ENCODE measurements at regions not wholly inside any gene's neighbourhood (a gene's known extent, or its start where the extent isn't known, plus 50 kb on each side); places are given as distances from the start of the nearest gene placed in this dataset.
A peak's percentile ranks its signal among the peaks of the same experiment; 100 is the strongest.

- no peak for DNase-seq (ENCODE audit: low read depth in 2 of 3, low spot score in 1 of 3)
Measured at GRCh38 chrX:94041881-94042280, 367.9 kb downstream of the FAM133A start.

DNA sequence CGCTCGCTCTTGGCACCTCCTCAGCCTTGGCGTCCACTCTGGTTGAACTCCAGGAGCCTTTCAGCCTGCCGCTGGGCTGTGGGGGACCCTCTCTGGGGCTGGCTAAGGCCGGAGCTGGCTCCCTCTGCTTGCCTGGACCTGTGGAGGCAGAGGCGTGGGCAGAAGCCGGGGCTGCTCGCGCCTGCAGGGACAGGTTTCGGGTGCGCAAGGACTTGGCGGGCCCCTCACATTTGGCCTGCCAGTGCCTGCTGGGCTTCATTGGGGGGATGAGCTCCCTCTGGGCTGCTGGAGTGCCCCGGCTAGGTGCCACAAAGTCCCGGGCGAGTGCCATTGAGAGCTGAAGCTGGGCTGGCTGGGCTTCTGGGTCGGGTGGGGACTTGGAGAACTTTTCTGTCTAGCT is 371.7 kb downstream of the FAM133A start:
- no peak for DNase-seq (ENCODE audit: low read depth in 2 of 3, low spot score in 1 of 3)

- DNase-seq (ENCODE audit: low read depth in 2 of 3, low spot score in 1 of 3): no peak
Measured at GRCh38 chrX:94051926-94052325, 377.9 kb downstream of the FAM133A start.

GRCh38 chrX:94053575-94053974 is 379.6 kb downstream of the FAM133A start:
- no peak for DNase-seq (ENCODE audit: low read depth in 2 of 3, low spot score in 1 of 3)

- DNase-seq (ENCODE audit: low read depth in 2 of 3, low spot score in 1 of 3): no peak
Measured at GRCh38 chrX:94057385-94057784, 383.4 kb downstream of the FAM133A start.

GRCh38 chrX:94058728-94059382 is 384.8 kb downstream of the FAM133A start:
- DNase-seq (ENCODE audit: low read depth in 2 of 3, low spot score in 1 of 3): peak in 1 of 3 donors; percentile 5

DNA sequence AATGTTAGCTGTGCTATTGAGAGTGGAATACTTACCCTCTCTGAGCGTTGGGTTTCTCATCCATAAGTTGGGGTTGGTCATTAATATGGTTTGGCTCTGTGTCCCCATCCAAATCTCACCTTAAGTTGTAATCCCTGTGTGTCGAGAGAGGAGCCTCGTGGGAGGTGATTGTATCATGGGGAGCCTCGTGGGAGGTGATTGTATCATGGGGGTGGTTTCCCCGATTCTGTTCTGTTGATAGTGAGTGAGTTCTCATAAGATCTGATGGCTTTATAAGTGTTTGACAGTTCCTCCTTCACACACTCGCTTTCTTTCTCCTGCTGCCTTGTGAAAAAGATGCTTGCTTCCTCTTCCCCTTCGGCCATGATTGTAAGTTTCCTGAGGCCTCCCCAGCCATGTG is 391.1 kb downstream of the FAM133A start:
- DNase-seq (ENCODE audit: low read depth in 2 of 3, low spot score in 1 of 3): no peak

GRCh38 chrX:94089149-94089548 is 415.1 kb downstream of the FAM133A start:
- DNase-seq (ENCODE audit: low read depth in 2 of 3, low spot score in 1 of 3): no peak

GRCh38 chrX:94097868-94098267 is 423.9 kb downstream of the FAM133A start:
- no peak for DNase-seq (ENCODE audit: low read depth in 2 of 3, low spot score in 1 of 3)

GRCh38 chrX:94107981-94108380 is 434.0 kb downstream of the FAM133A start:
- DNase-seq (ENCODE audit: low read depth in 2 of 3, low spot score in 1 of 3): no peak

GRCh38 chrX:94114362-94114761 is 440.4 kb downstream of the FAM133A start:
- DNase-seq (ENCODE audit: low read depth in 2 of 3, low spot score in 1 of 3): no peak

- no peak for DNase-seq (ENCODE audit: low read depth in 2 of 3, low spot score in 1 of 3)
Measured at GRCh38 chrX:94121799-94122198, 447.8 kb downstream of the FAM133A start.

DNA sequence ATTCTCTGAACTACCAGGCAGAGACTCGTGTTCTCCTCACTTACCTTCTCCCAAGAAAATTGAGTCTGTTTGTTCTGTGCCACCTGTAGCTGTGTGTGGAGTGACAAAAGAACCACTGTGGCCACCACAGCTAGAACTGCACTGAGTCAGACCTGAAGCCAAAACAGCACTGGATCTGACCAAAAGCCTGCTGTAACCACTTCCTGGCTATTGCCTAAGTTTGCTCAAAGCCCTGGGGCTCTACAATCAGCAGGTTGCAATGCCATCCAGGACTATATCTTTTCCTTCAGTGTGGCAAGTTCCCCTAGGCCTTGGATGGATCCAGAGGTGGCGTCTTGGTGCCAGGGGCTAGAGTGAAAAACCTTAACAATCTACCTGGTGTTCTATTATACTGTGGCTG is 449.1 kb downstream of the FAM133A start:
- DNase-seq (ENCODE audit: low read depth in 2 of 3, low spot score in 1 of 3): no peak

- DNase-seq (ENCODE audit: low read depth in 2 of 3, low spot score in 1 of 3): no peak
Measured at GRCh38 chrX:94162971-94163370, 489.0 kb downstream of the FAM133A start.

DNA sequence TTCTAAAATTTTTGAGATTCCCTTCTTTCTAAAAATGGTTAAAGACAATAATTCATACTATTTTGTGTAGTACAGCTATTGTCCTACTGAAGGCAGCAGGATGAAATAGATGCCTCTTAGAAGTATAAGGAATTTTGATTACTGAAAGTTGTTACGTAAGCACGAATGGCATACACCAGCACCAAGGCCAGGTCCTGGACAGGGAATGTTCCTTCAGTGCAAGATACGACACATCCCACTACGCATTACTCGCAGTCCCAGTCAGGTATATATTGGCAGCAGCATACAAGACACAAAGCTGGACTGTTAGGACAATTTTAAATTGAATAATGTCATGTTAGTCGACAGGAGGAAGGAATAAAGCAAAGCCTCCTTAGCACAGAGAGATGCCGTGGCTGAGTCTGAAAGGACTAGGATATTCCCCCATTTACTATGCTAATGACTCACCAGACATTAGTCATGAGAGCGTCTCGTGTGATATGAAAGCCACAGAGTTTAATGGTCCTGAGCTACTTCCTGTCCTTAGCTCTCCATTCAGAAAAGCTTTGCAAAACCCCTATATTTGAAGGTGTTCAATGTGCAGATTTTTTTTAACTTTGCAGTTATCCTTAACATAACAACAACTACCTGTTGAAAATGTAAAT is 504.3 kb downstream of the FAM133A start:
- no peak for DNase-seq (ENCODE audit: low read depth in 2 of 3, low spot score in 1 of 3)

DNA sequence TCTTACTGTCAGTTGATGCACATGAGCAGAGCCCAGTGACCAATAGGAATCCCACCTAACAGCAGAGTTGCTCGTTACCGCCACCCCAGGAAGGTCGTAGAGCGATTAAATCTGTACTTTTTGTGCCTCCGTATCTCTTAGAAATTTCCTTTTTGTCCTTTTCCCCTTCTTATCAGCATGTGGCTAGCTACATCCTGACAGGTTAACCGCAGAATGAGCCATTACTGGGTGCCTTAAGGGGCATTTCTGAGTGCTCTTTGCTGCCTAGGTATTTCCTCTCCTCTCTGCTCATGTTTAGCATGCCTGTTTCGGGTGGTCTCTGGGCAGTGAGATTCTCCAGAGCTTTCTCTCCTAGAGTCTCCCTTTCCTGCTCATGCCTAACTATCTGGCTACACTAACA is 530.5 kb downstream of the FAM133A start:
- no peak for DNase-seq (ENCODE audit: low read depth in 2 of 3, low spot score in 1 of 3)

GRCh38 chrX:94216738-94217137 is 542.7 kb downstream of the FAM133A start:
- no peak for DNase-seq (ENCODE audit: low read depth in 2 of 3, low spot score in 1 of 3)

DNA sequence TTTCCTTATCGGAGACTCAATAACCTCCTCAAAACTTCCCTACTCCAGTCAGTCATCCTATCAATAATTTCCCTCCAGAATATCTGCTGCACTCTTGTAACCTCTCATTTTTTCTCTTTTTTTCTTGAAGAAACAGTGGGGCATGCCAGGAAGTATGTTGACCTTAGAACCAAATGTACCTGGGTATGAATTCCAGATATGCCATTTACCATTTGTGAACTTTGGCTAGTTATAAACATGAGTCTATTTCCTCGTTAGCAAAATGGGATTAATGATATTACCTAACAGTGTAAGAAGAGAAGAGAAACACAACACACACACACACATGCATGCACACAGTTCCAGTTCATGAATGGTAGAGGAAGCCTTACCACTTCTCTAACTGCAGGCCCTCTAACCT is 578.2 kb downstream of the FAM133A start:
- DNase-seq (ENCODE audit: low read depth in 2 of 3, low spot score in 1 of 3): no peak

DNA sequence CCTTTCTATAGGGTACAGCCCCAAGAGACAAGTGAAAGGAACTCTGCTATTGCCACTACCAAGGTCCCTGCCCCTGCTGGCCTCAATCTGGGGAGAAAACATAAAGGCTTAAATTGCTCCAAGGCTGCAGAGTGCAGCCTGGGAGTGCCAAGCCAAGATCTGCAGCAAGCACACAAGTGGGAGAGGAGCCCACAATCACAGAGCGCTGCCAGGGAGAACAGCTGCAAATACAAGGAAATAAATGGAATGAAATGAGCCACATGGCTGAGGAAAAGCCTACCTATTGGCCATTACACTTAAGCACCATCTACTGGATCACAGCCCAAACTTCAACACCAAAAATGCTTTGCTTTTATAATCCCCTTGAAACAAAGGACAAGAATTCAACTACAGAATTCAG is 582.4 kb downstream of the FAM133A start:
- DNase-seq (ENCODE audit: low read depth in 2 of 3, low spot score in 1 of 3): no peak

DNA sequence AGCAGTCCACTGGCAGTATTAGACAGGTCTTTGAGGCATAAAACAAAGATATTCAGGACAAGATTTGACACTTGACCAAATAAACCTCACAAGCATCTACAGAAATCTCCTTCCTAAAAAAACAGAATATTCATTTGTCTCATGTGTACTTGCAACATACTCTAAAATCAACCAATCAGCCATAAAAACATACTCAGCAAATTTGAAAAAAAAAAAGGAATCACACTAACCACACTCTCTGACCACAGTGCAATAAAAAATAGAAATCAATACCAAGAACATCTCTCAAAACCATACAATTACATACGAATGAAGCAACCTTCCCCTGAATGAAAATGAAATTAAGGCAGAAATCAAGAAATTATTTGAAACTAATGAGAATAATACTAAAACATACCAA is 591.3 kb downstream of the FAM133A start:
- DNase-seq (ENCODE audit: low read depth in 2 of 3, low spot score in 1 of 3): no peak

DNA sequence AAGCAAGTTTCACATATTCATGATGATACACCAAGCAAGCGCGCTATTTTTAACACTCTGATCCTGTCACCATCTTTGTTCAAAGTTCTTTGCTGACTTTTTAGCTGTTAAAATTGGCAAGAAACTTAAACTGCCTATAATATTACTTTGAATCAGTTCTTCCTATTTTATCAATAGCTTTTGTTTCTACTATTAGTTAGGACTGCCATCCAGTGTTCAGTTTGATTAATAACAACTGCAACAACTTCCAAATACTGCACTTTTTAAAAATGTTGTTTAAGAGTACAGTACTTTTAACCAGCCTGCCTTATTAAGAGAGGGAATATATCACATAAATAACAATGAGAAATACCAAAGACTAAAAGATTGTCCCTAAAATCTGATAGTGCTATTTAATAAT is 614.3 kb downstream of the FAM133A start:
- DNase-seq (ENCODE audit: low read depth in 2 of 3, low spot score in 1 of 3): no peak

DNA sequence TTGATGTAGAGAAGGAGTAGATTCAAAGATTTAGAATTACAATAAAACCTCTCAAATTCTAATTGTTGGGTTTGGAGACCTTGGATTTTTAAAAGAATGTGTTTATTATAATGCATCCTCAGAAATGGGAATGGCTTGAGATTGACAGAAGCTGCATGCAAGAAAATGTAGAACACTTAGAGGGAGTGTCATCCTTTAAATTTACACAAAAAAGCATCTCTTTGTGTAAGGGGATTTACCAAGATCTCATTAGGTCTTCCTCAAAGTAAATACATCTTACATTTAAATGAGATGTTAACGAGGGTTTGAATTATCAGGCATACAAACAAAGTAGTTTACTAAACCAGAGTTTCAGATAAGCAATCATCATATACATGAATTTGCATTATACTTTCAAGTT is 615.0 kb downstream of the FAM133A start:
- no peak for DNase-seq (ENCODE audit: low read depth in 2 of 3, low spot score in 1 of 3)

DNA sequence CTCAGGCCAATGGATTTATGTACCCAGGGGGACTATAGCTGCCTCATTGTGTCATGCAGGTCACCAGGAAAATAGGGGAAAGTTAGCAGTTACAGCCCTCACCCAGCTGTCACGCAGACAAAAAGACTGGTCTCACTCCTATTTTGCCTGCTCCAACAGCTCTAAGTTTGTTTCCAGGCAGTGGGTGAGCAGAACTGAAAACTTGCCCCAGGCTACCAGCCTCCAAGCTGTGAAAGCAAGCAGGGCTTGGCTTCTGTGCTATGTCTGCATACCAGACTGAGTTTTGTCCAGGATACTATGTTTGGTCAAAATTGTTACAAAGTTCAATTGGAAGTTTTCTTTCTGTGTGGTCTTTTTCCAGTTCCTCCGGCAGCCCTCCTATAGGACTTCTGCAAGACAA is 628.4 kb downstream of the FAM133A start:
- DNase-seq (ENCODE audit: low read depth in 2 of 3, low spot score in 1 of 3): no peak

Measured in stimulated activated CD4-positive, alpha-beta T cell treated with anti-CD3 and anti-CD28 coated beads, Interleukin-12 subunit alpha, Interleukin-12 subunit beta, amount 100 ng/mL, for 48 hours (primary cell).